HCT116 (cell line): ENCODE measurements at regions not wholly inside any gene's neighbourhood (a gene's known extent, or its start where the extent isn't known, plus 50 kb on each side); places are given as distances from the start of the nearest gene placed in this dataset.

Experiments used
- ATAC-seq: fragments of 200-7000 bp; cut with Tn5 transposase; 2 replicates; pipeline ENCODE4 v1.9.1; 2020; ENCODE audit warnings: mild to moderate bottlenecking, moderate library complexity
- BruUV-seq: library from RNA; stranded (reverse); fragments of 400-500 nt; replicated peaks from 2 replicates; lab custom pipeline; 2021; lab: Mats Ljungman, UMichigan
- CTCF ChIA-PET: fragments of 300-600 bp; sonication (Branson Sonifier 250); formaldehyde crosslinking; loops from one replicate; lab custom pipeline; 2021; ENCODE audit warnings: antibody characterized with exemption; lab: Charles Lee
- POLR2A ChIA-PET: fragments of 300-600, 350-600 bp; sonication (Branson Sonifier 250); formaldehyde crosslinking; loops from one replicate; lab custom pipeline; 2021; ENCODE audit warnings: antibody characterized with exemption; lab: Charles Lee
- RAD21 ChIA-PET, 2 experiments: fragments of 300-600 bp; sonication (Branson Sonifier 250); formaldehyde crosslinking; loops; one replicate each; lab custom pipeline; 2023; ENCODE audit warnings: low total read pairs in 2 of 2; ENCODE audit not compliant: uncharacterized antibody in 2 of 2, unreplicated experiment in 2 of 2, low non-redundant PET in 1 of 2; lab: Charles Lee
- DNase-seq: peaks from one replicate; pipeline ENCODE4 v3.0.0-alpha.2; 2010; ENCODE audit warnings: low read depth, low spot score
- H2AFZ ChIP-seq: fragments of 200-600 bp; shearing (Covaris generic), sonication (generic); 2 replicates; pipeline ENCODE4 v1.6.1; 2017; ENCODE audit warnings: low read depth, mixed run types, mixed read lengths, antibody characterized with exemption, low read length; ENCODE audit not compliant: poor library complexity, severe bottlenecking
- H3K27ac ChIP-seq: 2 replicates; pipeline ENCODE4 v1.5.1; 2012; ENCODE audit warnings: low read depth, low read length
- H3K27me3 ChIP-seq: fragments of 200-600 bp; sonication (generic); 2 replicates; pipeline ENCODE4 v1.6.1; 2016; ENCODE audit warnings: mixed run types, low read length, mixed read lengths; ENCODE audit not compliant: insufficient read depth
- H3K36me3 ChIP-seq, 2 experiments: fragments of 200-500 bp in 1 of 2; fragments of 200-600 bp in 1 of 2; sonication (Bioruptor generic) in 1 of 2; sonication (generic) in 1 of 2; 2 replicates each; pipeline versions ENCODE4 v1.5.1 to v1.6.1; 2014 to 2016; ENCODE audit warnings: low read length in 2 of 2, inconsistent platforms in 1 of 2, mixed read lengths in 1 of 2, mixed run types in 1 of 2; ENCODE audit not compliant: insufficient read depth in 2 of 2, control insufficient read depth in 1 of 2
- H3K4me1 ChIP-seq, 2 experiments: fragments of 200-600 bp in 1 of 2; sonication (generic) in 1 of 2; 2 replicates each; pipeline versions ENCODE4 v1.5.1 to v1.6.1; 2012 to 2017; ENCODE audit warnings: low read length in 2 of 2, inconsistent platforms in 1 of 2, mild to moderate bottlenecking in 1 of 2, mixed read lengths in 1 of 2, mixed run types in 1 of 2, moderate library complexity in 1 of 2; ENCODE audit not compliant: insufficient read depth in 2 of 2, control insufficient read depth in 1 of 2
- H3K4me2 ChIP-seq: fragments of 200-600 bp; sonication (generic); 2 replicates; pipeline ENCODE4 v1.6.1; 2017; ENCODE audit warnings: mixed run types, low read length, mixed read lengths
- H3K4me3 ChIP-seq, 2 experiments: fragments of 200-600 bp in 1 of 2; sonication (generic) in 1 of 2; replicated peaks in 1 of 2; 2 replicates each; pipeline ENCODE4 v1.5.1; 2011 to 2016; ENCODE audit warnings: low read length in 2 of 2, control low read depth in 1 of 2, low read depth in 1 of 2, mild to moderate bottlenecking in 1 of 2, mixed read lengths in 1 of 2, mixed run types in 1 of 2
- H3K79me2 ChIP-seq: fragments of 200-600 bp; sonication (generic); 2 replicates; pipeline ENCODE4 v1.6.1; 2017; ENCODE audit warnings: mild to moderate bottlenecking, mixed run types, low read length, moderate library complexity, mixed read lengths; ENCODE audit not compliant: insufficient read depth
- H3K9ac ChIP-seq: fragments of 200-600 bp; sonication (generic); 2 replicates; pipeline ENCODE4 v1.6.1; 2016; ENCODE audit warnings: low read length, mixed read lengths
- H3K9me2 ChIP-seq: fragments of 200-600 bp; sonication (generic), shearing (Covaris generic); 2 replicates; pipeline ENCODE4 v1.6.1; 2017; ENCODE audit warnings: mixed run types, mild to moderate bottlenecking, moderate library complexity; ENCODE audit not compliant: insufficient read depth
- H3K9me3 ChIP-seq, 2 experiments: fragments of 200-500 bp in 1 of 2; fragments of 200-600 bp in 1 of 2; sonication (Bioruptor generic) in 1 of 2; sonication (generic) in 1 of 2; 2 replicates each; pipeline ENCODE4 v1.6.1; 2014 to 2017; ENCODE audit warnings: low read length in 2 of 2, mixed read lengths in 2 of 2, inconsistent platforms in 1 of 2, low read depth in 1 of 2, mild to moderate bottlenecking in 1 of 2, mixed run types in 1 of 2, moderate library complexity in 1 of 2; ENCODE audit not compliant: control insufficient read depth in 1 of 2, insufficient read depth in 1 of 2
- H4K20me1 ChIP-seq: fragments of 200-600 bp; sonication (generic), shearing (Covaris generic); 2 replicates; pipeline ENCODE4 v1.6.1; 2017; ENCODE audit warnings: mixed run types, mild to moderate bottlenecking, moderate library complexity; ENCODE audit not compliant: insufficient read depth
- EGR1 ChIP-seq: IDR thresholded peaks from 2 replicates; pipeline ENCODE4 v1.6.1; 2012; ENCODE audit warnings: low read depth
- ELF1 ChIP-seq: IDR thresholded peaks from 2 replicates; pipeline ENCODE4 v1.6.1; 2012; ENCODE audit warnings: low read depth, borderline replicate concordance
- EZH2 ChIP-seq: fragments of 200-600 bp; sonication (generic); IDR thresholded peaks from 2 replicates; pipeline ENCODE4 v1.6.1; 2017; ENCODE audit warnings: antibody characterized with exemption, mixed run types
- EZH2phosphoT487 ChIP-seq: fragments of 200-600 bp; IDR thresholded peaks from 2 replicates; pipeline ENCODE4 v1.6.1; 2018; ENCODE audit warnings: antibody characterized with exemption, borderline replicate concordance
- FOSL1 ChIP-seq: IDR thresholded peaks from 2 replicates; pipeline ENCODE4 v1.6.1; 2012; ENCODE audit warnings: low read depth
- JUND ChIP-seq: IDR thresholded peaks from 2 replicates; pipeline ENCODE4 v1.6.1; 2012
- POLR2AphosphoS5 ChIP-seq: IDR thresholded peaks from 2 replicates; pipeline ENCODE4 v1.6.1; 2011; ENCODE audit warnings: mild to moderate bottlenecking, low read depth, low read length, moderate library complexity
- RAD21 ChIP-seq: IDR thresholded peaks from 2 replicates; pipeline ENCODE4 v1.6.1; 2012; ENCODE audit warnings: low read depth, mild to moderate bottlenecking
- SIN3A ChIP-seq: IDR thresholded peaks from 2 replicates; pipeline ENCODE4 v1.6.1; 2012; ENCODE audit warnings: low read depth
- SP1 ChIP-seq: IDR thresholded peaks from 2 replicates; pipeline ENCODE4 v1.6.1; 2012; ENCODE audit warnings: low read depth
- SRF ChIP-seq: IDR thresholded peaks from 2 replicates; pipeline ENCODE4 v1.6.1; 2012; ENCODE audit warnings: low read depth
- ZFX ChIP-seq: fragments of 450-650 bp; IDR thresholded peaks from 2 replicates; pipeline ENCODE4 v1.6.1; 2017
- ZNF274 ChIP-seq: fragments of 200-500 bp; sonication (Bioruptor generic); IDR thresholded peaks from 2 replicates; pipeline ENCODE4 v1.6.1; 2014; ENCODE audit warnings: mild to moderate bottlenecking, low read depth, low read length, inconsistent platforms
- intact Hi-C: fragments of 100-400 bp; cut with micrococcal nuclease; formaldehyde crosslinking; loops from 2 replicates; pipeline ENCODE4 v1.10.0; 2022
- TF ChIP-seq, protein P1 (sequence below): IDR thresholded peaks from 2 replicates; pipeline ENCODE4 v1.6.1; 2012
- TF ChIP-seq, protein P2 (sequence below): IDR thresholded peaks from 2 replicates; pipeline ENCODE4 v1.6.1; 2012; ENCODE audit warnings: low read depth
- TF ChIP-seq, protein P3 (sequence below), 3 experiments: fragments of 200-600 bp in 1 of 3; sonication (generic) in 1 of 3; IDR thresholded peaks in 2 of 3; conservative IDR thresholded peaks in 1 of 3; 2 replicates each; pipeline ENCODE4 v1.5.1; 2012 to 2017; ENCODE audit warnings: low read depth in 2 of 3, low read length in 2 of 3, antibody characterized with exemption in 1 of 3, borderline replicate concordance in 1 of 3, control low read depth in 1 of 3, mild to moderate bottlenecking in 1 of 3, mixed read lengths in 1 of 3, mixed run types in 1 of 3, moderate library complexity in 1 of 3; ENCODE audit not compliant: insufficient read depth in 1 of 3
- TF ChIP-seq, protein P4 (sequence below): IDR thresholded peaks from 2 replicates; pipeline ENCODE4 v1.6.1; 2012

DNA sequence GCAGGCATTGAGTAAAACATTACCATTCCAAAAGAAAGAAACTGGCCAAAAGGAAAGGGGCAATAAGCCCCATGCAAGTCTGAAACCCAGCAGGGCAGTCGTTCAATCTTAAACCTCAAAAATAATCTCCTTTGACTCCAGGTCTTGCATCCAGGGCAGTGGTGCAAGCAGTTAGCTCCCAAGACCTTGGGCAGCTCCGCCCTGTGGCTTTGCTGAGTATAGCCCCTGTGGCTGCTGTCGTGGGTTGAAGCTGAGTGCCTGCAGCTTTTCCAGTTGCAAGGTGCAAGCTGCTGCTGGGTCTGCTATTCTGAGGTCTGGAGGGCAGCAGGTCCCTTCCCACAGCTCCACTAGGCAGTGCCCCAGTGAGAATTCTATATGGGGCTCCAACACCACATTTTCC, 580.1 kb upstream of the AUTS2 start:
- no peaks in the 10 kb centered on the region for H3K79me2 ChIP-seq
- intact Hi-C loops: no loop called here
- H3K4me1 ChIP-seq: no peaks in the 10 kb centered on the region
- ATAC-seq (no peak), DNase-seq (no peak)
- H3K4me2 ChIP-seq: no peak overlapping the region
- H3K9me2 ChIP-seq: no peaks in the 10 kb centered on the region
- no TSS peak for BruUV-seq
- H3K27ac ChIP-seq: no peak overlapping the region
- H4K20me1 ChIP-seq: no peaks in the 10 kb centered on the region
- no peaks in the 10 kb centered on the region for H3K36me3 ChIP-seq
- H2AFZ ChIP-seq: no peak overlapping the region
- H3K9me3 ChIP-seq: peaks cover 11 to 18% of the 10 kb centered on the region in 2 experiments; a peak in 2 of 4 replicates
- ChIA-PET POLR2A (no interaction called here), RAD21 (no interaction called here)
- H3K4me3 ChIP-seq: no peak overlapping the region
- TF ChIP-seq EGR1 (no peak), SRF (no peak), ZNF274 (no peak), EZH2 (no peak), ELF1 (no peak), ZFX (no peak), FOSL1 (no peak), POLR2AphosphoS5 (no peak), SP1 (no peak), JUND (no peak), SIN3A (no peak), RAD21 (no peak), EZH2phosphoT487 (no peak)
- TF ChIP-seq, protein P1, sequence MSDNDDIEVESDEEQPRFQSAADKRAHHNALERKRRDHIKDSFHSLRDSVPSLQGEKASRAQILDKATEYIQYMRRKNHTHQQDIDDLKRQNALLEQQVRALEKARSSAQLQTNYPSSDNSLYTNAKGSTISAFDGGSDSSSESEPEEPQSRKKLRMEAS: no peak
- TF ChIP-seq, protein P2, sequence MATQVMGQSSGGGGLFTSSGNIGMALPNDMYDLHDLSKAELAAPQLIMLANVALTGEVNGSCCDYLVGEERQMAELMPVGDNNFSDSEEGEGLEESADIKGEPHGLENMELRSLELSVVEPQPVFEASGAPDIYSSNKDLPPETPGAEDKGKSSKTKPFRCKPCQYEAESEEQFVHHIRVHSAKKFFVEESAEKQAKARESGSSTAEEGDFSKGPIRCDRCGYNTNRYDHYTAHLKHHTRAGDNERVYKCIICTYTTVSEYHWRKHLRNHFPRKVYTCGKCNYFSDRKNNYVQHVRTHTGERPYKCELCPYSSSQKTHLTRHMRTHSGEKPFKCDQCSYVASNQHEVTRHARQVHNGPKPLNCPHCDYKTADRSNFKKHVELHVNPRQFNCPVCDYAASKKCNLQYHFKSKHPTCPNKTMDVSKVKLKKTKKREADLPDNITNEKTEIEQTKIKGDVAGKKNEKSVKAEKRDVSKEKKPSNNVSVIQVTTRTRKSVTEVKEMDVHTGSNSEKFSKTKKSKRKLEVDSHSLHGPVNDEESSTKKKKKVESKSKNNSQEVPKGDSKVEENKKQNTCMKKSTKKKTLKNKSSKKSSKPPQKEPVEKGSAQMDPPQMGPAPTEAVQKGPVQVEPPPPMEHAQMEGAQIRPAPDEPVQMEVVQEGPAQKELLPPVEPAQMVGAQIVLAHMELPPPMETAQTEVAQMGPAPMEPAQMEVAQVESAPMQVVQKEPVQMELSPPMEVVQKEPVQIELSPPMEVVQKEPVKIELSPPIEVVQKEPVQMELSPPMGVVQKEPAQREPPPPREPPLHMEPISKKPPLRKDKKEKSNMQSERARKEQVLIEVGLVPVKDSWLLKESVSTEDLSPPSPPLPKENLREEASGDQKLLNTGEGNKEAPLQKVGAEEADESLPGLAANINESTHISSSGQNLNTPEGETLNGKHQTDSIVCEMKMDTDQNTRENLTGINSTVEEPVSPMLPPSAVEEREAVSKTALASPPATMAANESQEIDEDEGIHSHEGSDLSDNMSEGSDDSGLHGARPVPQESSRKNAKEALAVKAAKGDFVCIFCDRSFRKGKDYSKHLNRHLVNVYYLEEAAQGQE: no peak
- TF ChIP-seq, protein P3, sequence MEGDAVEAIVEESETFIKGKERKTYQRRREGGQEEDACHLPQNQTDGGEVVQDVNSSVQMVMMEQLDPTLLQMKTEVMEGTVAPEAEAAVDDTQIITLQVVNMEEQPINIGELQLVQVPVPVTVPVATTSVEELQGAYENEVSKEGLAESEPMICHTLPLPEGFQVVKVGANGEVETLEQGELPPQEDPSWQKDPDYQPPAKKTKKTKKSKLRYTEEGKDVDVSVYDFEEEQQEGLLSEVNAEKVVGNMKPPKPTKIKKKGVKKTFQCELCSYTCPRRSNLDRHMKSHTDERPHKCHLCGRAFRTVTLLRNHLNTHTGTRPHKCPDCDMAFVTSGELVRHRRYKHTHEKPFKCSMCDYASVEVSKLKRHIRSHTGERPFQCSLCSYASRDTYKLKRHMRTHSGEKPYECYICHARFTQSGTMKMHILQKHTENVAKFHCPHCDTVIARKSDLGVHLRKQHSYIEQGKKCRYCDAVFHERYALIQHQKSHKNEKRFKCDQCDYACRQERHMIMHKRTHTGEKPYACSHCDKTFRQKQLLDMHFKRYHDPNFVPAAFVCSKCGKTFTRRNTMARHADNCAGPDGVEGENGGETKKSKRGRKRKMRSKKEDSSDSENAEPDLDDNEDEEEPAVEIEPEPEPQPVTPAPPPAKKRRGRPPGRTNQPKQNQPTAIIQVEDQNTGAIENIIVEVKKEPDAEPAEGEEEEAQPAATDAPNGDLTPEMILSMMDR (IDR thresholded peaks at IDR 0.05 in 2 of 3, conservative IDR thresholded peaks at IDR 0.05 in 1 of 3; ENCODE audit: borderline replicate concordance in 1 of 3, insufficient read depth in 1 of 3, low read depth in 2 of 3, low read length in 2 of 3): no peak
- TF ChIP-seq, protein P4, sequence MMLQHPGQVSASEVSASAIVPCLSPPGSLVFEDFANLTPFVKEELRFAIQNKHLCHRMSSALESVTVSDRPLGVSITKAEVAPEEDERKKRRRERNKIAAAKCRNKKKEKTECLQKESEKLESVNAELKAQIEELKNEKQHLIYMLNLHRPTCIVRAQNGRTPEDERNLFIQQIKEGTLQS: no peak
- TF ChIP-seq, all 23 proteins: peak for 0
- no peaks in the 10 kb centered on the region for H3K27me3 ChIP-seq
- no peak overlapping the region for H3K9ac ChIP-seq
- CTCF ChIA-PET: no interaction called here
